Neural progenitor cell (in vitro differentiated cells): ENCODE measurements at regions not wholly inside any gene's neighbourhood (a gene's known extent, or its start where the extent isn't known, plus 50 kb on each side); places are given as distances from the start of the nearest gene placed in this dataset.

ENCODE experiments used
- DNase-seq: peaks from one replicate; pipeline ENCODE4 v3.0.0-alpha.2; 2016; ENCODE audit warnings: low spot score
- H2AFZ ChIP-seq: fragments of 200-600 bp; sonication (generic); replicated peaks from 2 replicates; pipeline ENCODE4 v1.6.1; 2016; ENCODE audit warnings: antibody characterized with exemption
- H3F3A ChIP-seq: fragments of 200-600 bp; sonication (generic); 2 replicates; pipeline ENCODE4 v1.6.1; 2016; ENCODE audit warnings: antibody characterized with exemption, low read depth
- H3K27ac ChIP-seq: fragments of 200-600 bp; sonication (generic); 2 replicates; pipeline ENCODE4 v1.5.1; 2016; ENCODE audit warnings: mild to moderate bottlenecking
- H3K27me3 ChIP-seq: fragments of 200-600 bp; sonication (generic); 2 replicates; pipeline ENCODE4 v1.6.1; 2016; ENCODE audit warnings: mild to moderate bottlenecking, moderate library complexity
- H3K36me3 ChIP-seq: fragments of 200-600 bp; sonication (generic); 2 replicates; pipeline ENCODE4 v1.5.1; 2016
- H3K4me1 ChIP-seq: fragments of 200-600 bp; sonication (generic); 2 replicates; pipeline ENCODE4 v1.6.1; 2016; ENCODE audit warnings: mixed run types
- H3K4me2 ChIP-seq: fragments of 200-600 bp; sonication (generic); 2 replicates; pipeline ENCODE4 v1.6.1; 2016
- H3K4me3 ChIP-seq: fragments of 200-600 bp; sonication (generic); 2 replicates; pipeline ENCODE4 v1.5.1; 2016
- H3K79me2 ChIP-seq: fragments of 200-600 bp; sonication (generic); 2 replicates; pipeline ENCODE4 v1.6.1; 2016; ENCODE audit warnings: low read depth
- H3K9ac ChIP-seq: fragments of 200-600 bp; sonication (generic); 2 replicates; pipeline ENCODE4 v1.6.1; 2016
- H3K9me3 ChIP-seq: fragments of 200-600 bp; sonication (generic); 2 replicates; pipeline ENCODE4 v1.5.1; 2016; ENCODE audit warnings: low read depth
- H4K20me1 ChIP-seq: fragments of 200-600 bp; sonication (generic); 2 replicates; pipeline ENCODE4 v1.6.1; 2016; ENCODE audit warnings: low read depth
- H3K27ac Mint-ChIP-seq: 3 replicates; pipeline ENCODE4 v1.8.0; 2021; ENCODE audit warnings: mixed read lengths
- H3K27me3 Mint-ChIP-seq: 2 replicates; pipeline ENCODE4 v1.8.0; 2022; ENCODE audit warnings: low read depth, mild to moderate bottlenecking, inconsistent platforms, moderate library complexity, mixed read lengths; ENCODE audit not compliant: insufficient read depth
- H3K36me3 Mint-ChIP-seq: 3 replicates; pipeline ENCODE4 v1.8.0; 2021; ENCODE audit warnings: mixed read lengths
- H3K4me1 Mint-ChIP-seq: 3 replicates; pipeline ENCODE4 v1.8.0; 2021; ENCODE audit warnings: mixed read lengths
- H3K4me3 Mint-ChIP-seq: 3 replicates; pipeline ENCODE4 v1.8.0; 2021; ENCODE audit warnings: mild to moderate bottlenecking, moderate library complexity, mixed read lengths
- H3K9me3 Mint-ChIP-seq: 3 replicates; pipeline ENCODE4 v1.8.0; 2020; ENCODE audit warnings: mixed read lengths
- EZH2 ChIP-seq: fragments of 200-600 bp; sonication (generic); IDR thresholded peaks from 2 replicates; pipeline ENCODE4 v1.6.1; 2017; ENCODE audit warnings: antibody characterized with exemption, mild to moderate bottlenecking, moderate library complexity
- EZH2phosphoT487 ChIP-seq: fragments of 200-600 bp; sonication (generic); IDR thresholded peaks from 2 replicates; pipeline ENCODE4 v1.6.1; 2017; ENCODE audit warnings: antibody characterized with exemption
- TF ChIP-seq, protein P1 (sequence below): fragments of 200-600 bp; sonication (generic); IDR thresholded peaks from 2 replicates; pipeline ENCODE4 v1.5.1; 2017; ENCODE audit warnings: antibody characterized with exemption, mild to moderate bottlenecking

- Histone ChIP-seq H3K9me3 (no peaks in the 10 kb centered on the region), H3K36me3 (no peaks in the 10 kb centered on the region), H4K20me1 (no peaks in the 10 kb centered on the region), H3K27ac (no peak overlapping the region), H3F3A (no peaks in the 10 kb centered on the region), H3K27me3 (no peaks in the 10 kb centered on the region), H3K79me2 (no peaks in the 10 kb centered on the region), H3K4me3 (no peak overlapping the region), H2AFZ (no peak overlapping the region), H3K9ac (no peak overlapping the region), H3K4me1 (no peaks in the 10 kb centered on the region), H3K4me2 (no peak overlapping the region)
- H3K27ac Mint-ChIP-seq = no peak overlapping the region
- no peaks in the 10 kb centered on the region for H3K9me3 Mint-ChIP-seq
- no peaks in the 10 kb centered on the region for H3K27me3 Mint-ChIP-seq
- H3K36me3 Mint-ChIP-seq = no peaks in the 10 kb centered on the region
- TF ChIP-seq EZH2 = no peak
- TF ChIP-seq, protein P1, sequence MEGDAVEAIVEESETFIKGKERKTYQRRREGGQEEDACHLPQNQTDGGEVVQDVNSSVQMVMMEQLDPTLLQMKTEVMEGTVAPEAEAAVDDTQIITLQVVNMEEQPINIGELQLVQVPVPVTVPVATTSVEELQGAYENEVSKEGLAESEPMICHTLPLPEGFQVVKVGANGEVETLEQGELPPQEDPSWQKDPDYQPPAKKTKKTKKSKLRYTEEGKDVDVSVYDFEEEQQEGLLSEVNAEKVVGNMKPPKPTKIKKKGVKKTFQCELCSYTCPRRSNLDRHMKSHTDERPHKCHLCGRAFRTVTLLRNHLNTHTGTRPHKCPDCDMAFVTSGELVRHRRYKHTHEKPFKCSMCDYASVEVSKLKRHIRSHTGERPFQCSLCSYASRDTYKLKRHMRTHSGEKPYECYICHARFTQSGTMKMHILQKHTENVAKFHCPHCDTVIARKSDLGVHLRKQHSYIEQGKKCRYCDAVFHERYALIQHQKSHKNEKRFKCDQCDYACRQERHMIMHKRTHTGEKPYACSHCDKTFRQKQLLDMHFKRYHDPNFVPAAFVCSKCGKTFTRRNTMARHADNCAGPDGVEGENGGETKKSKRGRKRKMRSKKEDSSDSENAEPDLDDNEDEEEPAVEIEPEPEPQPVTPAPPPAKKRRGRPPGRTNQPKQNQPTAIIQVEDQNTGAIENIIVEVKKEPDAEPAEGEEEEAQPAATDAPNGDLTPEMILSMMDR = no peak
- no peak for TF ChIP-seq EZH2phosphoT487
- DNase-seq = no peak
- H3K4me1 Mint-ChIP-seq = no peaks in the 10 kb centered on the region
- no peak overlapping the region for H3K4me3 Mint-ChIP-seq
Measured at GRCh38 chr3:11930084-11930483, 74.1 kb upstream of the SYN2 start.

GRCh38 chr3:11932636-11933035 is 71.6 kb upstream of the SYN2 start:
- no peaks in the 10 kb centered on the region for H3F3A ChIP-seq
- no peaks in the 10 kb centered on the region for H3K27me3 ChIP-seq
- H3K27ac ChIP-seq = no peak overlapping the region
- H3K79me2 ChIP-seq = no peaks in the 10 kb centered on the region
- no peak overlapping the region for H3K9ac ChIP-seq
- H3K4me3 ChIP-seq = no peak overlapping the region
- no peaks in the 10 kb centered on the region for H3K9me3 ChIP-seq
- TF ChIP-seq EZH2phosphoT487 (no peak), EZH2 (no peak)
- TF ChIP-seq, protein P1 = no peak
- H4K20me1 ChIP-seq = no peaks in the 10 kb centered on the region
- Mint-ChIP-seq H3K36me3 (no peaks in the 10 kb centered on the region), H3K9me3 (no peaks in the 10 kb centered on the region), H3K27me3 (peaks cover 7% of the 10 kb centered on the region), H3K4me3 (no peak overlapping the region), H3K27ac (no peak overlapping the region), H3K4me1 (no peaks in the 10 kb centered on the region)
- no peaks in the 10 kb centered on the region for H3K36me3 ChIP-seq
- H2AFZ ChIP-seq = no peak overlapping the region
- H3K4me1 ChIP-seq = no peaks in the 10 kb centered on the region
- no peak for DNase-seq
- H3K4me2 ChIP-seq = no peak overlapping the region

GRCh38 chr3:11933529-11933928 is 70.7 kb upstream of the SYN2 start:
- Mint-ChIP-seq H3K27ac (no peak overlapping the region), H3K27me3 (peaks cover 7% of the 10 kb centered on the region), H3K4me1 (no peaks in the 10 kb centered on the region), H3K36me3 (no peaks in the 10 kb centered on the region), H3K9me3 (no peaks in the 10 kb centered on the region), H3K4me3 (no peak overlapping the region)
- Histone ChIP-seq H3K4me1 (no peaks in the 10 kb centered on the region), H3F3A (no peaks in the 10 kb centered on the region), H3K4me3 (no peak overlapping the region), H3K27ac (no peak overlapping the region), H3K4me2 (no peak overlapping the region), H3K9ac (no peak overlapping the region), H2AFZ (no peak overlapping the region), H3K9me3 (no peaks in the 10 kb centered on the region), H3K27me3 (no peaks in the 10 kb centered on the region), H4K20me1 (no peaks in the 10 kb centered on the region), H3K79me2 (no peaks in the 10 kb centered on the region), H3K36me3 (no peaks in the 10 kb centered on the region)
- TF ChIP-seq EZH2 (no peak), EZH2phosphoT487 (no peak)
- TF ChIP-seq, protein P1 = no peak
- DNase-seq = no peak
